ENCODE measurements at regions not wholly inside any gene's neighbourhood (a gene's known extent, or its start where the extent isn't known, plus 50 kb on each side); places are given as distances from the start of the nearest gene placed in this dataset.
"Not testable (repeated sequence)": the region's sequence is repeated elsewhere in the genome, so short reads cannot be mapped to it uniquely, and the experiment has no call there.

GRCh38 chr13:33679658-33680012, 138.3 kb upstream of the RFC3 start:
- no peak for DNase-seq (ENCODE audit: extremely low spot score)
- no peak for TF ChIP-seq CTCF (IDR thresholded peaks at IDR 0.05; ENCODE audit: control extremely low read depth, extremely low read depth, low read depth, missing control alignments)
- CTCF ChIA-PET, result interaction anchor here (0.7 to 4.0 kb wide), 12 partner anchors 9 to 1094 kb away, joined by 3 to 21 read pairs (median 5); partner anchors contain the start of gene PDS5B
- POLR2A ChIA-PET, result interaction anchor here (0.7 to 1.0 kb wide), 2 partner anchors 49 to 957 kb away, joined by 3 to 5 read pairs; no protein-coding TSS in a partner anchor

GRCh38 chr13:33682020-33682564, 135.9 kb upstream of the RFC3 start:
- TF ChIP-seq CTCF (IDR thresholded peaks at IDR 0.05; ENCODE audit: control extremely low read depth, extremely low read depth, low read depth, missing control alignments), result no peak
- POLR2A ChIA-PET, result no interaction called here
- DNase-seq (ENCODE audit: extremely low spot score), result no peak
- CTCF ChIA-PET, result interaction anchor here (1.2 to 3.6 kb wide), 4 partner anchors 8 to 1032 kb away, joined by 3 to 15 read pairs (median 5); no protein-coding TSS in a partner anchor

GRCh38 chr13:33682646-33683045, 135.3 kb upstream of the RFC3 start:
- CTCF ChIA-PET, result interaction anchor here (0.7 to 1.7 kb wide), 2 partner anchors 14 to 140 kb away, joined by 3 to 4 read pairs; no protein-coding TSS in a partner anchor
- DNase-seq (ENCODE audit: extremely low spot score); POLR2A ChIA-PET: not testable (repeated sequence)

- POLR2A ChIA-PET, result no interaction called here
Observed at GRCh38 chr13:33683376-33683775, 134.6 kb upstream of the RFC3 start.

GRCh38 chr13:33684874-33685273, 133.1 kb upstream of the RFC3 start:
- ChIA-PET POLR2A (no interaction called here), CTCF (no interaction called here)
- no peak for DNase-seq (ENCODE audit: extremely low spot score)
- no peak for TF ChIP-seq CTCF (IDR thresholded peaks at IDR 0.05; ENCODE audit: control extremely low read depth, extremely low read depth, low read depth, missing control alignments)

More at GRCh38 chr13:33683376-33683775, 134.6 kb upstream of the RFC3 start:
- CTCF ChIA-PET, result interaction anchor here (0.7 to 1.7 kb wide), 4 partner anchors 10 to 140 kb away, joined by 3 to 4 read pairs (median 4); no protein-coding TSS in a partner anchor
- TF ChIP-seq CTCF (IDR thresholded peaks at IDR 0.05; ENCODE audit: control extremely low read depth, extremely low read depth, low read depth, missing control alignments), result no peak
- DNase-seq (ENCODE audit: extremely low spot score), result no peak

- DNase-seq (ENCODE audit: extremely low spot score), result no peak
- ChIA-PET CTCF (interaction anchor here (0.7 to 3.3 kb wide), 7 partner anchors 9 to 63 kb away, joined by 3 to 13 read pairs (median 4); no protein-coding TSS in a partner anchor), POLR2A (no interaction called here)
- TF ChIP-seq CTCF (IDR thresholded peaks at IDR 0.05; ENCODE audit: control extremely low read depth, extremely low read depth, low read depth, missing control alignments), result no peak
Observed at GRCh38 chr13:33686772-33687480, 131.0 kb upstream of the RFC3 start.

GRCh38 chr13:33690354-33690753, 127.6 kb upstream of the RFC3 start:
- CTCF ChIA-PET, result interaction anchor here (1.4 to 3.3 kb wide), 4 partner anchors 9 to 33 kb away, joined by 5 to 13 read pairs (median 6); no protein-coding TSS in a partner anchor
- DNase-seq (ENCODE audit: extremely low spot score), result no peak
- TF ChIP-seq CTCF (IDR thresholded peaks at IDR 0.05; ENCODE audit: control extremely low read depth, extremely low read depth, low read depth, missing control alignments), result no peak
- POLR2A ChIA-PET, result no interaction called here
